Ishikawa (cell line): ENCODE measurements at regions not wholly inside any gene's neighbourhood (a gene's known extent, or its start where the extent isn't known, plus 50 kb on each side); places are given as distances from the start of the nearest gene placed in this dataset.

Source experiments
- CEBPB ChIP-seq: IDR thresholded peaks from 2 replicates; pipeline ENCODE4 v1.6.1; 2012
- CREB1 ChIP-seq: IDR thresholded peaks from 2 replicates; pipeline ENCODE4 v1.6.1; 2012; ENCODE audit warnings: low read depth
- EP300 ChIP-seq: IDR thresholded peaks from 2 replicates; pipeline ENCODE4 v1.6.1; 2012; ENCODE audit warnings: borderline replicate concordance
- TAF1 ChIP-seq: IDR thresholded peaks from 2 replicates; pipeline ENCODE4 v1.6.1; 2012; ENCODE audit warnings: low read depth, mild to moderate bottlenecking
- YY1 ChIP-seq: IDR thresholded peaks from 2 replicates; pipeline ENCODE4 v1.6.1; 2012; ENCODE audit warnings: low read depth
- ZBTB7A ChIP-seq: IDR thresholded peaks from 2 replicates; pipeline ENCODE4 v1.6.1; 2012; ENCODE audit warnings: low read depth
- TF ChIP-seq, protein P1 (sequence below): IDR thresholded peaks from 2 replicates; pipeline ENCODE4 v1.6.1; 2012

DNA sequence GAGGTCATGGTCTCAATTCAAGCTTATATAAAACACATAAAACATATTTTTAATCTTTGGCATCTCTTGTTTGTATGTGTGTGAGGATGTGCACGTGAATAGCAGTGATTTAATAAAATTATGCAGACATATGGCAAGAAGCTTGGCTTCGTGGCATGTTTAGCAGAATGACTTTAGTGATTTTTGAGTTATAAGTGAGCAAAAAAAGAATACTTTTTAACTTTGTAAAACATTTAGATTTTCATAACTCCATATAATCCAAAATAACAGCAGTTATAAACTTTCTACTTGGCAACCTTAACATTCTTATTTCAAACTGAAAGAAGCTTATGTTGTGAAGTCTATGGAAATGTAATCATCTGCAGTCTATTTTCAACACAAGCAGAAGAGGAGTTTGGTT is 120.6 kb downstream of the SLITRK1 start:
- no peak for TF ChIP-seq EP300
- TF ChIP-seq CEBPB: no peak
- no peak for TF ChIP-seq CREB1
- TF ChIP-seq TAF1: no peak
- TF ChIP-seq, protein P1, sequence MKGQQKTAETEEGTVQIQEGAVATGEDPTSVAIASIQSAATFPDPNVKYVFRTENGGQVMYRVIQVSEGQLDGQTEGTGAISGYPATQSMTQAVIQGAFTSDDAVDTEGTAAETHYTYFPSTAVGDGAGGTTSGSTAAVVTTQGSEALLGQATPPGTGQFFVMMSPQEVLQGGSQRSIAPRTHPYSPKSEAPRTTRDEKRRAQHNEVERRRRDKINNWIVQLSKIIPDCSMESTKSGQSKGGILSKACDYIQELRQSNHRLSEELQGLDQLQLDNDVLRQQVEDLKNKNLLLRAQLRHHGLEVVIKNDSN: no peak
- no peak for TF ChIP-seq ZBTB7A
- no peak for TF ChIP-seq YY1
